HCT116 (cell line): ENCODE measurements at regions not wholly inside any gene's neighbourhood (a gene's known extent, or its start where the extent isn't known, plus 50 kb on each side); places are given as distances from the start of the nearest gene placed in this dataset.

Experiments
- ATAC-seq: fragments of 200-7000 bp; cut with Tn5 transposase; 2 replicates; pipeline ENCODE4 v1.9.1; 2020; ENCODE audit warnings: mild to moderate bottlenecking, moderate library complexity
- BruUV-seq: library from RNA; stranded (reverse); fragments of 400-500 nt; replicated peaks from 2 replicates; lab custom pipeline; 2021; lab: Mats Ljungman, UMichigan
- CTCF ChIA-PET: fragments of 300-600 bp; sonication (Branson Sonifier 250); formaldehyde crosslinking; loops from one replicate; lab custom pipeline; 2021; ENCODE audit warnings: antibody characterized with exemption; lab: Charles Lee
- POLR2A ChIA-PET: fragments of 300-600, 350-600 bp; sonication (Branson Sonifier 250); formaldehyde crosslinking; loops from one replicate; lab custom pipeline; 2021; ENCODE audit warnings: antibody characterized with exemption; lab: Charles Lee
- RAD21 ChIA-PET, 2 experiments: fragments of 300-600 bp; sonication (Branson Sonifier 250); formaldehyde crosslinking; loops; one replicate each; lab custom pipeline; 2023; ENCODE audit warnings: low total read pairs in 2 of 2; ENCODE audit not compliant: uncharacterized antibody in 2 of 2, unreplicated experiment in 2 of 2, low non-redundant PET in 1 of 2; lab: Charles Lee
- DNase-seq: peaks from one replicate; pipeline ENCODE4 v3.0.0-alpha.2; 2010; ENCODE audit warnings: low read depth, low spot score
- H2AFZ ChIP-seq: fragments of 200-600 bp; shearing (Covaris generic), sonication (generic); 2 replicates; pipeline ENCODE4 v1.6.1; 2017; ENCODE audit warnings: low read depth, mixed run types, mixed read lengths, antibody characterized with exemption, low read length; ENCODE audit not compliant: poor library complexity, severe bottlenecking
- H3K27ac ChIP-seq: 2 replicates; pipeline ENCODE4 v1.5.1; 2012; ENCODE audit warnings: low read depth, low read length
- H3K27me3 ChIP-seq: fragments of 200-600 bp; sonication (generic); 2 replicates; pipeline ENCODE4 v1.6.1; 2016; ENCODE audit warnings: mixed run types, low read length, mixed read lengths; ENCODE audit not compliant: insufficient read depth
- H3K36me3 ChIP-seq, 2 experiments: fragments of 200-500 bp in 1 of 2; fragments of 200-600 bp in 1 of 2; sonication (Bioruptor generic) in 1 of 2; sonication (generic) in 1 of 2; 2 replicates each; pipeline versions ENCODE4 v1.5.1 to v1.6.1; 2014 to 2016; ENCODE audit warnings: low read length in 2 of 2, inconsistent platforms in 1 of 2, mixed read lengths in 1 of 2, mixed run types in 1 of 2; ENCODE audit not compliant: insufficient read depth in 2 of 2, control insufficient read depth in 1 of 2
- H3K4me1 ChIP-seq, 2 experiments: fragments of 200-600 bp in 1 of 2; sonication (generic) in 1 of 2; 2 replicates each; pipeline versions ENCODE4 v1.5.1 to v1.6.1; 2012 to 2017; ENCODE audit warnings: low read length in 2 of 2, inconsistent platforms in 1 of 2, mild to moderate bottlenecking in 1 of 2, mixed read lengths in 1 of 2, mixed run types in 1 of 2, moderate library complexity in 1 of 2; ENCODE audit not compliant: insufficient read depth in 2 of 2, control insufficient read depth in 1 of 2
- H3K4me2 ChIP-seq: fragments of 200-600 bp; sonication (generic); 2 replicates; pipeline ENCODE4 v1.6.1; 2017; ENCODE audit warnings: mixed run types, low read length, mixed read lengths
- H3K4me3 ChIP-seq, 2 experiments: fragments of 200-600 bp in 1 of 2; sonication (generic) in 1 of 2; replicated peaks in 1 of 2; 2 replicates each; pipeline ENCODE4 v1.5.1; 2011 to 2016; ENCODE audit warnings: low read length in 2 of 2, control low read depth in 1 of 2, low read depth in 1 of 2, mild to moderate bottlenecking in 1 of 2, mixed read lengths in 1 of 2, mixed run types in 1 of 2
- H3K79me2 ChIP-seq: fragments of 200-600 bp; sonication (generic); 2 replicates; pipeline ENCODE4 v1.6.1; 2017; ENCODE audit warnings: mild to moderate bottlenecking, mixed run types, low read length, moderate library complexity, mixed read lengths; ENCODE audit not compliant: insufficient read depth
- H3K9ac ChIP-seq: fragments of 200-600 bp; sonication (generic); 2 replicates; pipeline ENCODE4 v1.6.1; 2016; ENCODE audit warnings: low read length, mixed read lengths
- H3K9me2 ChIP-seq: fragments of 200-600 bp; sonication (generic), shearing (Covaris generic); 2 replicates; pipeline ENCODE4 v1.6.1; 2017; ENCODE audit warnings: mixed run types, mild to moderate bottlenecking, moderate library complexity; ENCODE audit not compliant: insufficient read depth
- H3K9me3 ChIP-seq, 2 experiments: fragments of 200-500 bp in 1 of 2; fragments of 200-600 bp in 1 of 2; sonication (Bioruptor generic) in 1 of 2; sonication (generic) in 1 of 2; 2 replicates each; pipeline ENCODE4 v1.6.1; 2014 to 2017; ENCODE audit warnings: low read length in 2 of 2, mixed read lengths in 2 of 2, inconsistent platforms in 1 of 2, low read depth in 1 of 2, mild to moderate bottlenecking in 1 of 2, mixed run types in 1 of 2, moderate library complexity in 1 of 2; ENCODE audit not compliant: control insufficient read depth in 1 of 2, insufficient read depth in 1 of 2
- H4K20me1 ChIP-seq: fragments of 200-600 bp; sonication (generic), shearing (Covaris generic); 2 replicates; pipeline ENCODE4 v1.6.1; 2017; ENCODE audit warnings: mixed run types, mild to moderate bottlenecking, moderate library complexity; ENCODE audit not compliant: insufficient read depth
- CEBPB ChIP-seq: IDR thresholded peaks from 2 replicates; pipeline ENCODE4 v1.6.1; 2012; ENCODE audit warnings: low read depth
- ELF1 ChIP-seq: IDR thresholded peaks from 2 replicates; pipeline ENCODE4 v1.6.1; 2012; ENCODE audit warnings: low read depth, borderline replicate concordance
- EZH2 ChIP-seq: fragments of 200-600 bp; sonication (generic); IDR thresholded peaks from 2 replicates; pipeline ENCODE4 v1.6.1; 2017; ENCODE audit warnings: antibody characterized with exemption, mixed run types
- EZH2phosphoT487 ChIP-seq: fragments of 200-600 bp; IDR thresholded peaks from 2 replicates; pipeline ENCODE4 v1.6.1; 2018; ENCODE audit warnings: antibody characterized with exemption, borderline replicate concordance
- FOSL1 ChIP-seq: IDR thresholded peaks from 2 replicates; pipeline ENCODE4 v1.6.1; 2012; ENCODE audit warnings: low read depth
- JUND ChIP-seq: IDR thresholded peaks from 2 replicates; pipeline ENCODE4 v1.6.1; 2012
- POLR2A ChIP-seq: IDR thresholded peaks from 2 replicates; pipeline ENCODE4 v1.7.0; 2011; ENCODE audit warnings: borderline replicate concordance; ENCODE audit not compliant: insufficient read depth, insufficient read length; ENCODE audit errors: extremely low read depth
- RAD21 ChIP-seq: IDR thresholded peaks from 2 replicates; pipeline ENCODE4 v1.6.1; 2012; ENCODE audit warnings: low read depth, mild to moderate bottlenecking
- SIN3A ChIP-seq: IDR thresholded peaks from 2 replicates; pipeline ENCODE4 v1.6.1; 2012; ENCODE audit warnings: low read depth
- SRF ChIP-seq: IDR thresholded peaks from 2 replicates; pipeline ENCODE4 v1.6.1; 2012; ENCODE audit warnings: low read depth
- TCF7L2 ChIP-seq: IDR thresholded peaks from 2 replicates; pipeline ENCODE4 v1.7.0; 2011; ENCODE audit warnings: borderline replicate concordance, inconsistent platforms; ENCODE audit not compliant: insufficient read depth, insufficient read length; ENCODE audit errors: extremely low read depth
- intact Hi-C: fragments of 100-400 bp; cut with micrococcal nuclease; formaldehyde crosslinking; loops from 2 replicates; pipeline ENCODE4 v1.10.0; 2022
- TF ChIP-seq, protein P1 (sequence below): IDR thresholded peaks from 2 replicates; pipeline ENCODE4 v1.6.1; 2011; ENCODE audit warnings: mild to moderate bottlenecking, low read length, moderate library complexity; ENCODE audit not compliant: insufficient replicate concordance; ENCODE audit errors: extremely low read depth
- TF ChIP-seq, protein P2 (sequence below): IDR thresholded peaks from 2 replicates; pipeline ENCODE4 v1.6.1; 2012; ENCODE audit warnings: low read depth
- TF ChIP-seq, protein P3 (sequence below): IDR thresholded peaks from 2 replicates; pipeline ENCODE4 v1.6.1; 2012
- TF ChIP-seq, protein P4 (sequence below): IDR thresholded peaks from 2 replicates; pipeline ENCODE4 v1.6.1; 2012
- TF ChIP-seq, protein P5 (sequence below), 3 experiments: fragments of 200-600 bp in 1 of 3; sonication (generic) in 1 of 3; IDR thresholded peaks in 2 of 3; conservative IDR thresholded peaks in 1 of 3; 2 replicates each; pipeline ENCODE4 v1.5.1; 2012 to 2017; ENCODE audit warnings: low read depth in 2 of 3, low read length in 2 of 3, antibody characterized with exemption in 1 of 3, borderline replicate concordance in 1 of 3, control low read depth in 1 of 3, mild to moderate bottlenecking in 1 of 3, mixed read lengths in 1 of 3, mixed run types in 1 of 3, moderate library complexity in 1 of 3; ENCODE audit not compliant: insufficient read depth in 1 of 3

DNA sequence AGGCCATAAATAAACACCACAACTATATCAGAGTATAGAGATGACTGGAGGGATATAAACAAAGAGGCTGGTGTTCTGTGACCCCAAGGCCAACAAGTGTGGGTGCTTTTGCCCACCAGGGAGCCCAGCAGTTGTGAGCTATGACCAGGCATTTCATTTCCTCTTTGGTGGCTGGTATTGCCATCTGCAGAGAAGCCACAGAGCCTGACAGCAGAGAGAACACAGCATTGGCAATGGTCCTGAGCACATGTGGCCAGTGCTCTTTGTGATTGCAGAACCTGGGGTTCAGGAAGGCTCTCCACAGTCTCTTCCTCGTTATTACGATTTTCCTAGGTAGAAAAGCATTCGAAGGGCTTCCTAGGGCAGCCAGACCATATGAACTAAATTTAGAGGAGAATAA is 112.3 kb downstream of the TM2D1 start (continued):
- TF ChIP-seq, protein P1, sequence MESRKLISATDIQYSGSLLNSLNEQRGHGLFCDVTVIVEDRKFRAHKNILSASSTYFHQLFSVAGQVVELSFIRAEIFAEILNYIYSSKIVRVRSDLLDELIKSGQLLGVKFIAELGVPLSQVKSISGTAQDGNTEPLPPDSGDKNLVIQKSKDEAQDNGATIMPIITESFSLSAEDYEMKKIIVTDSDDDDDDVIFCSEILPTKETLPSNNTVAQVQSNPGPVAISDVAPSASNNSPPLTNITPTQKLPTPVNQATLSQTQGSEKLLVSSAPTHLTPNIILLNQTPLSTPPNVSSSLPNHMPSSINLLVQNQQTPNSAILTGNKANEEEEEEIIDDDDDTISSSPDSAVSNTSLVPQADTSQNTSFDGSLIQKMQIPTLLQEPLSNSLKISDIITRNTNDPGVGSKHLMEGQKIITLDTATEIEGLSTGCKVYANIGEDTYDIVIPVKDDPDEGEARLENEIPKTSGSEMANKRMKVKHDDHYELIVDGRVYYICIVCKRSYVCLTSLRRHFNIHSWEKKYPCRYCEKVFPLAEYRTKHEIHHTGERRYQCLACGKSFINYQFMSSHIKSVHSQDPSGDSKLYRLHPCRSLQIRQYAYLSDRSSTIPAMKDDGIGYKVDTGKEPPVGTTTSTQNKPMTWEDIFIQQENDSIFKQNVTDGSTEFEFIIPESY, result no peak
- no peak for TF ChIP-seq POLR2A
- TF ChIP-seq TCF7L2, result no peak

DNA sequence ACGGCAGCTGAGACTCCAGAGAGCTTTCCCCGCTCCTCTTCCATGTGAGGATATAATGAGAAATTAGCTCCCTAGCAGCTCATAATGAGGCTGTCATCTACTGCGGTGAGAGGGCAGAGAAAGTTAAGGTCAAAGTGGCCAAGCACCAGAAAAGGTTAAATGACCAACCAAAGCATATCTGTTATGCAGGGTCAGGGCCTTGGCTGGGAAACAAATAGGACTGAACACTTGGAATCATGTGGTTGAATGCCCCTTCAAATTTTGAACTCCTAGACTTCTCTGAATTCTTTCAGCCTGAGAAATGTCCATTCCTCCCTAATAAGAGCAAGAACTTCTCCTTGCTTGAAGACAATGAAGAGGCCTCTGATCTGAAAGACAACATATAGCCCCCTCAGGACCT is 115.9 kb downstream of the TM2D1 start:
- no TSS peak for BruUV-seq
- no peaks in the 10 kb centered on the region for H3K36me3 ChIP-seq
- no peaks in the 10 kb centered on the region for H4K20me1 ChIP-seq
- ChIA-PET POLR2A (no interaction called here), CTCF (no interaction called here), RAD21 (no interaction called here)
- no peaks in the 10 kb centered on the region for H3K9me3 ChIP-seq
- DNase-seq (no peak), ATAC-seq (no peak)
- intact Hi-C loops, result no loop called here
- H3K27me3 ChIP-seq, result no peaks in the 10 kb centered on the region
- H3K79me2 ChIP-seq, result no peaks in the 10 kb centered on the region
- no peaks in the 10 kb centered on the region for H3K9me2 ChIP-seq
- H2AFZ ChIP-seq, result no peak overlapping the region
- peaks cover 0 to 10% of the 10 kb centered on the region in 2 experiments; a peak in 1 of 4 replicates for H3K4me1 ChIP-seq
- H3K4me2 ChIP-seq, result no peak overlapping the region
- no peak overlapping the region for H3K9ac ChIP-seq
- H3K27ac ChIP-seq, result no peak overlapping the region
- no peak overlapping the region for H3K4me3 ChIP-seq
- TF ChIP-seq FOSL1, result no peak
- TF ChIP-seq, protein P2, sequence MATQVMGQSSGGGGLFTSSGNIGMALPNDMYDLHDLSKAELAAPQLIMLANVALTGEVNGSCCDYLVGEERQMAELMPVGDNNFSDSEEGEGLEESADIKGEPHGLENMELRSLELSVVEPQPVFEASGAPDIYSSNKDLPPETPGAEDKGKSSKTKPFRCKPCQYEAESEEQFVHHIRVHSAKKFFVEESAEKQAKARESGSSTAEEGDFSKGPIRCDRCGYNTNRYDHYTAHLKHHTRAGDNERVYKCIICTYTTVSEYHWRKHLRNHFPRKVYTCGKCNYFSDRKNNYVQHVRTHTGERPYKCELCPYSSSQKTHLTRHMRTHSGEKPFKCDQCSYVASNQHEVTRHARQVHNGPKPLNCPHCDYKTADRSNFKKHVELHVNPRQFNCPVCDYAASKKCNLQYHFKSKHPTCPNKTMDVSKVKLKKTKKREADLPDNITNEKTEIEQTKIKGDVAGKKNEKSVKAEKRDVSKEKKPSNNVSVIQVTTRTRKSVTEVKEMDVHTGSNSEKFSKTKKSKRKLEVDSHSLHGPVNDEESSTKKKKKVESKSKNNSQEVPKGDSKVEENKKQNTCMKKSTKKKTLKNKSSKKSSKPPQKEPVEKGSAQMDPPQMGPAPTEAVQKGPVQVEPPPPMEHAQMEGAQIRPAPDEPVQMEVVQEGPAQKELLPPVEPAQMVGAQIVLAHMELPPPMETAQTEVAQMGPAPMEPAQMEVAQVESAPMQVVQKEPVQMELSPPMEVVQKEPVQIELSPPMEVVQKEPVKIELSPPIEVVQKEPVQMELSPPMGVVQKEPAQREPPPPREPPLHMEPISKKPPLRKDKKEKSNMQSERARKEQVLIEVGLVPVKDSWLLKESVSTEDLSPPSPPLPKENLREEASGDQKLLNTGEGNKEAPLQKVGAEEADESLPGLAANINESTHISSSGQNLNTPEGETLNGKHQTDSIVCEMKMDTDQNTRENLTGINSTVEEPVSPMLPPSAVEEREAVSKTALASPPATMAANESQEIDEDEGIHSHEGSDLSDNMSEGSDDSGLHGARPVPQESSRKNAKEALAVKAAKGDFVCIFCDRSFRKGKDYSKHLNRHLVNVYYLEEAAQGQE, result no peak
- TF ChIP-seq EZH2phosphoT487, result no peak
- TF ChIP-seq TCF7L2, result no peak
- TF ChIP-seq, protein P3, sequence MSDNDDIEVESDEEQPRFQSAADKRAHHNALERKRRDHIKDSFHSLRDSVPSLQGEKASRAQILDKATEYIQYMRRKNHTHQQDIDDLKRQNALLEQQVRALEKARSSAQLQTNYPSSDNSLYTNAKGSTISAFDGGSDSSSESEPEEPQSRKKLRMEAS, result no peak
- no peak for TF ChIP-seq EZH2
- TF ChIP-seq SRF, result no peak
- no peak for TF ChIP-seq ELF1
- TF ChIP-seq, protein P1, result no peak
- TF ChIP-seq RAD21, result no peak
- TF ChIP-seq, protein P4, sequence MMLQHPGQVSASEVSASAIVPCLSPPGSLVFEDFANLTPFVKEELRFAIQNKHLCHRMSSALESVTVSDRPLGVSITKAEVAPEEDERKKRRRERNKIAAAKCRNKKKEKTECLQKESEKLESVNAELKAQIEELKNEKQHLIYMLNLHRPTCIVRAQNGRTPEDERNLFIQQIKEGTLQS, result no peak
- no peak for TF ChIP-seq SIN3A
- TF ChIP-seq, protein P5, sequence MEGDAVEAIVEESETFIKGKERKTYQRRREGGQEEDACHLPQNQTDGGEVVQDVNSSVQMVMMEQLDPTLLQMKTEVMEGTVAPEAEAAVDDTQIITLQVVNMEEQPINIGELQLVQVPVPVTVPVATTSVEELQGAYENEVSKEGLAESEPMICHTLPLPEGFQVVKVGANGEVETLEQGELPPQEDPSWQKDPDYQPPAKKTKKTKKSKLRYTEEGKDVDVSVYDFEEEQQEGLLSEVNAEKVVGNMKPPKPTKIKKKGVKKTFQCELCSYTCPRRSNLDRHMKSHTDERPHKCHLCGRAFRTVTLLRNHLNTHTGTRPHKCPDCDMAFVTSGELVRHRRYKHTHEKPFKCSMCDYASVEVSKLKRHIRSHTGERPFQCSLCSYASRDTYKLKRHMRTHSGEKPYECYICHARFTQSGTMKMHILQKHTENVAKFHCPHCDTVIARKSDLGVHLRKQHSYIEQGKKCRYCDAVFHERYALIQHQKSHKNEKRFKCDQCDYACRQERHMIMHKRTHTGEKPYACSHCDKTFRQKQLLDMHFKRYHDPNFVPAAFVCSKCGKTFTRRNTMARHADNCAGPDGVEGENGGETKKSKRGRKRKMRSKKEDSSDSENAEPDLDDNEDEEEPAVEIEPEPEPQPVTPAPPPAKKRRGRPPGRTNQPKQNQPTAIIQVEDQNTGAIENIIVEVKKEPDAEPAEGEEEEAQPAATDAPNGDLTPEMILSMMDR (IDR thresholded peaks at IDR 0.05 in 2 of 3, conservative IDR thresholded peaks at IDR 0.05 in 1 of 3; ENCODE audit: borderline replicate concordance in 1 of 3, insufficient read depth in 1 of 3, low read depth in 2 of 3, low read length in 2 of 3), result no peak
- no peak for TF ChIP-seq CEBPB
- no peak for TF ChIP-seq JUND
